ENCODE measurements at regions not wholly inside any gene's neighbourhood (a gene's known extent, or its start where the extent isn't known, plus 50 kb on each side); places are given as distances from the start of the nearest gene placed in this dataset.

GRCh38 chr13:42398533-42398932 is 126.6 kb downstream of the AKAP11 start:
- no peaks in the 10 kb centered on the region for H3K27me3 ChIP-seq
- no peak for DNase-seq (ENCODE audit: extremely low spot score in 2 of 2)
- no peak for TF ChIP-seq POLR2A (IDR thresholded peaks at IDR 0.05)
- no peaks in the 10 kb centered on the region for H3K36me3 ChIP-seq
- no peaks in the 10 kb centered on the region for H3K4me1 ChIP-seq
- H3K27ac ChIP-seq, result no peak overlapping the region
- H3K4me3 ChIP-seq, result no peak overlapping the region
- H3K9me3 ChIP-seq, result no peaks in the 10 kb centered on the region
- intact Hi-C loops (cut with DNase I), result no loop called here

GRCh38 chr13:42400188-42400833 is 128.4 kb downstream of the AKAP11 start:
- DNase-seq (ENCODE audit: extremely low spot score in 2 of 2), result no peak
- no peak overlapping the region for H3K4me3 ChIP-seq
- no peaks in the 10 kb centered on the region for H3K4me1 ChIP-seq
- intact Hi-C loops (cut with DNase I), result no loop called here
- H3K27ac ChIP-seq, result no peak overlapping the region
- no peaks in the 10 kb centered on the region for H3K9me3 ChIP-seq
- H3K27me3 ChIP-seq, result no peaks in the 10 kb centered on the region
- no peak for TF ChIP-seq POLR2AphosphoS5 (IDR thresholded peaks at IDR 0.05; ENCODE audit: insufficient read depth in 1 of 2, low read depth in 1 of 2)
- no peak for TF ChIP-seq POLR2A (IDR thresholded peaks at IDR 0.05)
- TF ChIP-seq, protein P1, sequence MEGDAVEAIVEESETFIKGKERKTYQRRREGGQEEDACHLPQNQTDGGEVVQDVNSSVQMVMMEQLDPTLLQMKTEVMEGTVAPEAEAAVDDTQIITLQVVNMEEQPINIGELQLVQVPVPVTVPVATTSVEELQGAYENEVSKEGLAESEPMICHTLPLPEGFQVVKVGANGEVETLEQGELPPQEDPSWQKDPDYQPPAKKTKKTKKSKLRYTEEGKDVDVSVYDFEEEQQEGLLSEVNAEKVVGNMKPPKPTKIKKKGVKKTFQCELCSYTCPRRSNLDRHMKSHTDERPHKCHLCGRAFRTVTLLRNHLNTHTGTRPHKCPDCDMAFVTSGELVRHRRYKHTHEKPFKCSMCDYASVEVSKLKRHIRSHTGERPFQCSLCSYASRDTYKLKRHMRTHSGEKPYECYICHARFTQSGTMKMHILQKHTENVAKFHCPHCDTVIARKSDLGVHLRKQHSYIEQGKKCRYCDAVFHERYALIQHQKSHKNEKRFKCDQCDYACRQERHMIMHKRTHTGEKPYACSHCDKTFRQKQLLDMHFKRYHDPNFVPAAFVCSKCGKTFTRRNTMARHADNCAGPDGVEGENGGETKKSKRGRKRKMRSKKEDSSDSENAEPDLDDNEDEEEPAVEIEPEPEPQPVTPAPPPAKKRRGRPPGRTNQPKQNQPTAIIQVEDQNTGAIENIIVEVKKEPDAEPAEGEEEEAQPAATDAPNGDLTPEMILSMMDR (IDR thresholded peaks at IDR 0.05), result no peak
- no peaks in the 10 kb centered on the region for H3K36me3 ChIP-seq

GRCh38 chr13:42401376-42401775 is 129.4 kb downstream of the AKAP11 start:
- Histone ChIP-seq H3K27ac (no peak overlapping the region), H3K4me1 (no peaks in the 10 kb centered on the region), H3K27me3 (no peaks in the 10 kb centered on the region), H3K4me3 (no peak overlapping the region), H3K36me3 (no peaks in the 10 kb centered on the region), H3K9me3 (no peaks in the 10 kb centered on the region)
- intact Hi-C loops (cut with DNase I), result no loop called here
- no peak for TF ChIP-seq POLR2A (IDR thresholded peaks at IDR 0.05)
- TF ChIP-seq, protein P1 (IDR thresholded peaks at IDR 0.05), result no peak
- TF ChIP-seq POLR2AphosphoS5 (IDR thresholded peaks at IDR 0.05; ENCODE audit: insufficient read depth in 1 of 2, low read depth in 1 of 2), result no peak
- DNase-seq (ENCODE audit: extremely low spot score in 2 of 2), result no peak

GRCh38 chr13:42405665-42406390 is 133.9 kb downstream of the AKAP11 start:
- Histone ChIP-seq H3K27ac (no peak overlapping the region), H3K9me3 (no peaks in the 10 kb centered on the region), H3K36me3 (no peaks in the 10 kb centered on the region), H3K27me3 (no peaks in the 10 kb centered on the region), H3K4me3 (no peak overlapping the region), H3K4me1 (no peaks in the 10 kb centered on the region)
- intact Hi-C loops (cut with DNase I), result no loop called here
- no peak for DNase-seq (ENCODE audit: extremely low spot score in 2 of 2)
- TF ChIP-seq, protein P1 (IDR thresholded peaks at IDR 0.05), result no peak
- TF ChIP-seq POLR2A (IDR thresholded peaks at IDR 0.05) (no peak), POLR2AphosphoS5 (IDR thresholded peaks at IDR 0.05; ENCODE audit: insufficient read depth in 1 of 2, low read depth in 1 of 2) (no peak)

- no peak overlapping the region for H3K4me3 ChIP-seq
- intact Hi-C loops (cut with DNase I), result no loop called here
- no peaks in the 10 kb centered on the region for H3K4me1 ChIP-seq
- no peak overlapping the region for H3K27ac ChIP-seq
- no peaks in the 10 kb centered on the region for H3K27me3 ChIP-seq
- TF ChIP-seq POLR2AphosphoS5 (IDR thresholded peaks at IDR 0.05; ENCODE audit: insufficient read depth in 1 of 2, low read depth in 1 of 2) (no peak), POLR2A (IDR thresholded peaks at IDR 0.05) (no peak)
- TF ChIP-seq, protein P1 (IDR thresholded peaks at IDR 0.05), result no peak
- no peaks in the 10 kb centered on the region for H3K36me3 ChIP-seq
- no peak for DNase-seq (ENCODE audit: extremely low spot score in 2 of 2)
- H3K9me3 ChIP-seq, result no peaks in the 10 kb centered on the region
These were observed 137.1 kb downstream of the AKAP11 start for GRCh38 chr13:42409075-42409474.
